Heart left ventricle (tissue), 16 donors: ENCODE measurements at regions not wholly inside any gene's neighbourhood (a gene's known extent, or its start where the extent isn't known, plus 50 kb on each side); places are given as distances from the start of the nearest gene placed in this dataset.

ENCODE experiments used
- ATAC-seq, 4 donors: fragments of 200-7000 bp; cut with Tn5 transposase; one replicate each; pipeline ENCODE4 v1.9.1; 2020 to 2022; ENCODE audit warnings: moderate library complexity in 4 of 4, mild to moderate bottlenecking in 3 of 4, moderate number of reproducible peaks in 1 of 4
- DNase-seq, 5 donors: peaks; one replicate each; pipeline ENCODE4 v3.0.0-alpha.2; 2020
- H3K27ac ChIP-seq, 12 donors: fragments of 200-600 bp; sonication (generic) in 4 of 12; one replicate each; pipeline versions ENCODE4 v1.5.0 to v1.8.0; 2016 to 2022; ENCODE audit warnings: mild to moderate bottlenecking in 2 of 12
- H3K27me3 ChIP-seq, 9 donors: fragments of 200-600 bp; sonication (generic) in 2 of 9; one replicate each; pipeline versions ENCODE4 v1.5.1 to v1.8.0; 2016 to 2022; ENCODE audit warnings: mild to moderate bottlenecking in 3 of 9
- H3K36me3 ChIP-seq, 9 donors: fragments of 200-600 bp; sonication (generic) in 2 of 9; one replicate each; pipeline versions ENCODE4 v1.5.0 to v1.8.0; 2018 to 2022; ENCODE audit warnings: mild to moderate bottlenecking in 2 of 9
- H3K4me1 ChIP-seq, 12 donors: fragments of 200-600 bp; sonication (generic) in 4 of 12; one replicate each; pipeline versions ENCODE4 v1.5.0 to v1.8.0; 2016 to 2022; ENCODE audit warnings: mild to moderate bottlenecking in 3 of 12
- H3K4me3 ChIP-seq, 12 donors: fragments of 200-600 bp; sonication (generic) in 4 of 12; one replicate each; pipeline versions ENCODE4 v1.5.0 to v1.8.0; 2017 to 2022; ENCODE audit warnings: mild to moderate bottlenecking in 9 of 12, moderate library complexity in 4 of 12
- H3K9me3 ChIP-seq, 12 donors: fragments of 200-600 bp; sonication (generic) in 4 of 12; one replicate each; pipeline versions ENCODE4 v1.5.0 to v1.8.0; 2016 to 2022; ENCODE audit warnings: mild to moderate bottlenecking in 1 of 12
- POLR2A ChIP-seq, 2 donors: fragments of 450-650 bp; IDR thresholded peaks; one replicate each; pipeline ENCODE4 v1.6.1; 2017; ENCODE audit warnings: antibody characterized with exemption in 2 of 2, mild to moderate bottlenecking in 2 of 2, moderate library complexity in 2 of 2
- whole genome bisulfite sequencing, 4 donors: extraction: QIAGEN DNeasy Blood & Tissue Kit in 2 of 4; methylation state at CpG; one replicate each; pipeline versions ENCODE4 v1.1.5 to v1.1.7; 2013 to 2018; 5-methylcytosine and 5-hydroxymethylcytosine counted together
- intact Hi-C, 10 donors: fragments of 100-400 bp; cut with DNase I; formaldehyde crosslinking; loops; one replicate each; pipeline versions ENCODE4 v1.11.1 to v1.14.2; 2022
- TF ChIP-seq, protein P1 (sequence below), 12 donors: fragments of 200-600 bp; sonication (generic) in 4 of 12; IDR thresholded peaks; one replicate each; pipeline versions ENCODE4 v1.5.0 to v1.8.0; 2018 to 2022; ENCODE audit warnings: antibody characterized with exemption in 12 of 12, mild to moderate bottlenecking in 5 of 12
- donor health status: ischemic (EF 13 %, LVEDD 7.1; RV severe dilation, severe dysfunction).
- donor health status: healthy with polysubstance abuse.
- donor health status: DM: no; HTN: yes; CAD: no.
- donor health status: DM: no; HTN: no; CAD: no.
- donor health status: ischemic (EF 25% LVEDD 6.9; RV normal size, moderate dysfunction).
- donor health status: ischemic (EF 25% LVEDD 5.7; RV mildly dilated, moderate dysfunction).
- donor health status: healthy.
- donor health status: DM: yes; HTN: yes; CAD: no.
- donor health status: ischemic (EF 35%, LVEDD 5.7; RV mildly dilated, moderate dysfunction).
- donor health status: nonischemic (EF 11% LVEDD 7.7; RV severe dilation, severe dysfunction).
- donor health status: DM: yes; HTN: yes; CAD: no.
- donor health status: PGD.
- donor health status: ischemic (EF 29% LVEDD 5.4; RV normal size, mild dysfunction).
- donor health status: nonischemic (EF 23%, LVEDD 6.1; RV moderate dilation, normal function).

DNA sequence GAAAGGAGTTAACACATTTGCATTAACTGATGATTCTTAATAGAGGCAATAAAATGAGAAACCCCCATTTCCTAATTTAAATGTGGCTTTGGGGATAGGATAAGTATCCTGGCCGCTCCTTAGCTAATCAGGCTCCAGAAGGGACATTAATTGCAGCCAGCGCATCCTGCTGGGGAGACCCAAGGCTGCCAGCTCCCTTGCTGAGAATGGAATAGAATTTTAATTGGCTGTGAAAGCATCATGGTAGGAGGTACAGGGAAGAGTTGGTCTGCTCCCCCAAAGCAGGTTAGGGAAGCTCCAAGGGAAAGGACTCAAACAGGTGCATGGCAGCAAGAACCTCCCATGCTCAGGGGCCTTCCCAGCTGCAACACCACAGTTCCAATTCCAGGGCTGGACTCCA lies 71.4 kb downstream of the MARCHF4 start:
- Histone ChIP-seq H3K27ac (no peak overlapping the region), H3K36me3 (no peaks in the 10 kb centered on the region), H3K9me3 (no peaks in the 10 kb centered on the region), H3K4me1 (no peaks in the 10 kb centered on the region), H3K4me3 (no peak overlapping the region), H3K27me3 (peaks cover 0 to 8% (median 0%) of the 10 kb centered on the region in 9 donors)
- DNase-seq (no peak), ATAC-seq (no peak)
- intact Hi-C loops: no loop called here
- TF ChIP-seq, protein P1, sequence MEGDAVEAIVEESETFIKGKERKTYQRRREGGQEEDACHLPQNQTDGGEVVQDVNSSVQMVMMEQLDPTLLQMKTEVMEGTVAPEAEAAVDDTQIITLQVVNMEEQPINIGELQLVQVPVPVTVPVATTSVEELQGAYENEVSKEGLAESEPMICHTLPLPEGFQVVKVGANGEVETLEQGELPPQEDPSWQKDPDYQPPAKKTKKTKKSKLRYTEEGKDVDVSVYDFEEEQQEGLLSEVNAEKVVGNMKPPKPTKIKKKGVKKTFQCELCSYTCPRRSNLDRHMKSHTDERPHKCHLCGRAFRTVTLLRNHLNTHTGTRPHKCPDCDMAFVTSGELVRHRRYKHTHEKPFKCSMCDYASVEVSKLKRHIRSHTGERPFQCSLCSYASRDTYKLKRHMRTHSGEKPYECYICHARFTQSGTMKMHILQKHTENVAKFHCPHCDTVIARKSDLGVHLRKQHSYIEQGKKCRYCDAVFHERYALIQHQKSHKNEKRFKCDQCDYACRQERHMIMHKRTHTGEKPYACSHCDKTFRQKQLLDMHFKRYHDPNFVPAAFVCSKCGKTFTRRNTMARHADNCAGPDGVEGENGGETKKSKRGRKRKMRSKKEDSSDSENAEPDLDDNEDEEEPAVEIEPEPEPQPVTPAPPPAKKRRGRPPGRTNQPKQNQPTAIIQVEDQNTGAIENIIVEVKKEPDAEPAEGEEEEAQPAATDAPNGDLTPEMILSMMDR (IDR thresholded peaks at IDR 0.05): no peak
- no peak for TF ChIP-seq POLR2A (IDR thresholded peaks at IDR 0.05)
- 77 to 84% (median 81%) methylated on average over 2 of the region's 2 CpGs for WGBS, 4 donors

DNA sequence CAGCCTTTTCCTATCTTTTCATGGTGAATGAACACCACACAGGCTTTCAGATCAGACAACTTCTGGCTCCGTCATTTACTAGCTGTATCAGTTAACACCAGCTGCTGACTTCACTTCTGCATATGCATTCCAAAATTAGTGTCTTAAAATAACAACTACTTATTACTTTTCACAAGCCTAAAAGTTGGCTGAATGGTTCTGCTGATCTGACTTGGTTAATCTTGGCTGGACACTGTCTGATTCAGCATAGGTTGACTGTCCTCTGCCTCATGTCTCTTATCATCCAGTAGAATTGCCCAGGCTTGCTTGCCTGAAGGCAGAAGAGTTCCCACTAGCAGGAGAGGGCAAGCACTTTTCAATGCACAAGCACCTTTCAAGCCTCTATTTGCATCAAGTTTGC lies 72.7 kb downstream of the MARCHF4 start:
- TF ChIP-seq POLR2A (IDR thresholded peaks at IDR 0.05): no peak
- TF ChIP-seq, protein P1 (IDR thresholded peaks at IDR 0.05): no peak
- intact Hi-C loops: no loop called here
- no peak for DNase-seq
- Histone ChIP-seq H3K4me1 (no peaks in the 10 kb centered on the region), H3K9me3 (no peaks in the 10 kb centered on the region), H3K27ac (no peak overlapping the region), H3K4me3 (no peak overlapping the region), H3K27me3 (peaks cover 0 to 8% (median 0%) of the 10 kb centered on the region in 9 donors), H3K36me3 (no peaks in the 10 kb centered on the region)
- no peak for ATAC-seq
- WGBS, 4 donors: 38 to 55% (median 50%) methylated on average over 1 of the region's 1 CpG

DNA sequence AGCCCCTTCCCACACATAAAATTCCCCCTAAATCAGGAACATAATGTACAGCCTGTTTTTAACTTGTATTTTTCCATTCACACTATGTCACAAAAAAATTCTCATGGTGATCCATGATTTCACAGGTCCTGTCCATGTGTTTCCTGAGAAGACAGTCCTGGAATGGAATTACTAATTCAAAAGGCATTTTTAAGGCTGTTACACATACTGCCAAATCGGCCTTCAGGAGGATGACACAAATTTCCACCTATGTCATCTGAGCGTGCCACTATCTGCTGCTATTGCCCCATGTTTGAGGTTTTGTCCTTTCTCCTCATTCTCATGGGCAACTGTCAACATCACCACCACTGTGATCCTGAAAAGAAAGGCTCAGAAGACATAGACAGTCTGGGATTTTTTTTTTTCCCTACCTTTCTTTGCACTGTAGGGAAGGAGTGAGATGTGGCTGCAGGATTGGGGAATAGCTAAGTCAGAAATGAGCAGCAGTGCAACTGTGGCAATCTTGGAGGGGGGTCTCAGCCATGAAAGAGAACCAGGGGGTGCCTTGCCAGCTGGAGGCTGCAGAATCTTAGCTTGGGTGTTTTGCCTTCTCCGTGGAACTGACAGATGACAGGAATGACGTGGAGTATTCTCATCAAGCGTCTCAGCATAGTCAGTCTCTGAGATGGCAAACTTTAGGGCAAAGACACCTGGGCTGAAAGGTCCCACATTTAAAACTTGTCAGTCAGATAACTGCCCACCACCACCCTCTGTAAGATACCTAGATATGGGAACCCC lies 73.4 kb downstream of the MARCHF4 start:
- no peak for DNase-seq
- no peak for ATAC-seq
- peaks cover 0 to 8% (median 0%) of the 10 kb centered on the region in 9 donors for H3K27me3 ChIP-seq
- 70 to 75% (median 73%) methylated on average over 5 of the region's 5 CpGs for WGBS, 4 donors
- no peak overlapping the region for H3K27ac ChIP-seq
- intact Hi-C loops: no loop called here
- H3K9me3 ChIP-seq: no peaks in the 10 kb centered on the region
- H3K36me3 ChIP-seq: no peaks in the 10 kb centered on the region
- no peak overlapping the region for H3K4me3 ChIP-seq
- no peak for TF ChIP-seq POLR2A (IDR thresholded peaks at IDR 0.05)
- TF ChIP-seq, protein P1 (IDR thresholded peaks at IDR 0.05): no peak
- H3K4me1 ChIP-seq: no peaks in the 10 kb centered on the region

DNA sequence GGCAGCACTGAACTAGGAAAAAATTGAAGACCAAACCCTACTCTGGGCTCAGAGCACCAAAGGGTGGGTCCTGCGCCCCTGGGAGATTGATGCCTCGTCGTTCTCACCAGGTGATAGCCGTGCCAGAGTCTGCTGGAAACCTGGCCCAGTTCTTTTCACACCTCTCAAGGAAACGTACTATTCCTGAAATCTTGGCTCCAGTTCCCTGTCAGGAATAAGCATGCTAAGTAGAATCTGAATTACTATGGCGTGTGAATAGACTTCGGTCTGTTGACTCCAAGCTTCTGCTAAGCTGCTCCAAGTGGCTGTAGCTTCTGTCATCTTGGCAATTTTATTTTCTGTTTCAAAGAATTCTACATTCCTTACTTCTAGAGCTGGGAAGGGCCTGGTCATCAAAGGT lies 75.4 kb downstream of the MARCHF4 start:
- no peak for TF ChIP-seq POLR2A (IDR thresholded peaks at IDR 0.05)
- TF ChIP-seq, protein P1 (IDR thresholded peaks at IDR 0.05): no peak
- H3K36me3 ChIP-seq: no peaks in the 10 kb centered on the region
- DNase-seq (no peak), ATAC-seq (no peak)
- 61 to 69% (median 64%) methylated on average over 7 of the region's 7 CpGs for WGBS, 4 donors
- intact Hi-C loops: no loop called here
- H3K4me1 ChIP-seq: no peaks in the 10 kb centered on the region
- peaks cover 0 to 8% (median 0%) of the 10 kb centered on the region in 9 donors for H3K27me3 ChIP-seq
- no peaks in the 10 kb centered on the region for H3K9me3 ChIP-seq
- no peak overlapping the region for H3K4me3 ChIP-seq
- no peak overlapping the region for H3K27ac ChIP-seq
